ENCODE measurements at regions not wholly inside any gene's neighbourhood (a gene's known extent, or its start where the extent isn't known, plus 50 kb on each side); places are given as distances from the start of the nearest gene placed in this dataset.

DNA sequence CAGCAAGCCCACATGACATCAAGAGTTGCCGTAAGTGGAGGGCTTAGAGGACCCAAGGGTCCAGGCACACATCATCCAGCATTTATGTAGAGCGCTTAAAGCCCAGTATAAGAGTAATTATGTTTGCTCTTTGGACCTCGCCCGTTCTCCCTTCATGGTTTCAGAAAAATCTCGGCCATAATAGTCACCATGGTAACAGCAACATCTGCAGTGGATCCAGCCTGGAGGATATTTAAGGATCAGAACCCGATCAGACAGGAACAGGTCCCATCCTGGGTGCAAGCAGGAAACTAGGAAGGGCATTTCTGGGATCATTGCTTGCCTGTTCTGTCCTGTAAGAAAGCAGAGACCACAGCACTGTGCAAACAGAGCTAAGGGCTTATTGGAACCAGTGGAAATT lies 89.9 kb upstream of the KAZN start:
- TF ChIP-seq, protein P1, sequence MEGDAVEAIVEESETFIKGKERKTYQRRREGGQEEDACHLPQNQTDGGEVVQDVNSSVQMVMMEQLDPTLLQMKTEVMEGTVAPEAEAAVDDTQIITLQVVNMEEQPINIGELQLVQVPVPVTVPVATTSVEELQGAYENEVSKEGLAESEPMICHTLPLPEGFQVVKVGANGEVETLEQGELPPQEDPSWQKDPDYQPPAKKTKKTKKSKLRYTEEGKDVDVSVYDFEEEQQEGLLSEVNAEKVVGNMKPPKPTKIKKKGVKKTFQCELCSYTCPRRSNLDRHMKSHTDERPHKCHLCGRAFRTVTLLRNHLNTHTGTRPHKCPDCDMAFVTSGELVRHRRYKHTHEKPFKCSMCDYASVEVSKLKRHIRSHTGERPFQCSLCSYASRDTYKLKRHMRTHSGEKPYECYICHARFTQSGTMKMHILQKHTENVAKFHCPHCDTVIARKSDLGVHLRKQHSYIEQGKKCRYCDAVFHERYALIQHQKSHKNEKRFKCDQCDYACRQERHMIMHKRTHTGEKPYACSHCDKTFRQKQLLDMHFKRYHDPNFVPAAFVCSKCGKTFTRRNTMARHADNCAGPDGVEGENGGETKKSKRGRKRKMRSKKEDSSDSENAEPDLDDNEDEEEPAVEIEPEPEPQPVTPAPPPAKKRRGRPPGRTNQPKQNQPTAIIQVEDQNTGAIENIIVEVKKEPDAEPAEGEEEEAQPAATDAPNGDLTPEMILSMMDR (IDR thresholded peaks at IDR 0.05): no peak

- TF ChIP-seq, protein P1 (IDR thresholded peaks at IDR 0.05): no peak
These were observed 87.3 kb upstream of the KAZN start for GRCh38 chr1:14511166-14511680.

DNA sequence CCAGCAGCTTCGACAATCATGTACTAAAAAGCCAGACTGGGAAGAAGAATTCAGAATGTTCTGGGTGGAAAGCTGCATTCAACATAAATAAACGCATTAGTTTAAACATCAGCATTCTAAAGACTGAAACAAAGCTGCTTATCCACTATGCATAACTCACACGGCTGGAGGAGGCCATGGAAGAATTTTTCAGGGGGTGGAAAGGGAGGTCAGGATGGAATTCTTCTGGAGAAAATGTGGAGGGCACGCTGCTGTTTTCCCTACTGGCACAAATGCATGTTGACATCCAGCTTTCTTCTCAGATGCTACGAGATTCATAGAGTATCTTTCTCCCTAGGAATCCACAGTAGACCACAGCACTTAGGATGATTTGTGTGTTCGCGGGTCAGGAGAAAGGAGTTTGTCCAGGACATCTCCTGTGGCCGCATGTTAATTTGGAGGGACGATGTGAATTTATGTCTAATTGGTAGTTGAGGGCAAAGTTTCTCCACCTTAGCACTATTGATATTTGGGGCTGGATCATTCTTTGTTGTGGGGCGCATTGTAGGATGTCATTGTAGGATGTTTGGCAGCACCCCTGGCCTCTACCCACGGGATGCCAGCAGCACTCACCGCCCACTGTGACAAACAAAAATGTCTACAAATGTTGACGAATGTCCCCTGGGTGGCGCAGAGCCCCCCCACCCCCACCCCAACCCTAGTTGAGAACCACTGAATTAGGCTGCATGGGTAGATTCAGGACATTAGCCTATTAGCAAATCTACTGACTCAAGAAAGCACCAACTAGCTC lies 86.5 kb upstream of the KAZN start:
- TF ChIP-seq, protein P1 (IDR thresholded peaks at IDR 0.05): no peak

GRCh38 chr1:14513111-14513510 lies 85.4 kb upstream of the KAZN start:
- TF ChIP-seq, protein P1 (IDR thresholded peaks at IDR 0.05): no peak

DNA sequence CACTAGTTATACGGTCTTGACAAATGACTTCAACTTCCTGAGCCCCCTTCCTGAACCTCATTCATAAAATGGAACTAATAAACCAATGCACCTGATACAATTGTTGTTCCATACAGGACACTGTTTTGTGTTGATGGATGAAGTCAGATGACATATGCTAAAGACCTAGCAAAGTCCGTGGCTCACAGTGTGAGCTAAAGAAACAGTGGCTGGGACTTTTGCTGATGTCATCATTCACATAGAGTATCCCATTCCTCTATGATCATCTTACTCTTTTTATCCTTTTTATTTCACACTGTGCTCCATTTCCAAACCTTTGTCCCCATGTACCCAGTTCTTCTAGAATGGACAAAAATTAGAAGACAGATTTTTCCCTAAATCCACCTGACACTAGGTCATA lies 83.7 kb upstream of the KAZN start:
- TF ChIP-seq, protein P1 (IDR thresholded peaks at IDR 0.05): no peak

- TF ChIP-seq, protein P1 (IDR thresholded peaks at IDR 0.05): no peak
These were observed 81.3 kb upstream of the KAZN start for GRCh38 chr1:14516974-14517840.

GRCh38 chr1:14517841-14518180 lies 80.7 kb upstream of the KAZN start:
- TF ChIP-seq, protein P1 (IDR thresholded peaks at IDR 0.05): no peak

Data from LNCAP (cell line).